Ishikawa (cell line): ENCODE measurements at regions not wholly inside any gene's neighbourhood (a gene's known extent, or its start where the extent isn't known, plus 50 kb on each side); places are given as distances from the start of the nearest gene placed in this dataset.

Experiments
- CEBPB ChIP-seq: IDR thresholded peaks from 2 replicates; pipeline ENCODE4 v1.6.1; 2012
- CREB1 ChIP-seq: IDR thresholded peaks from 2 replicates; pipeline ENCODE4 v1.6.1; 2012; ENCODE audit warnings: low read depth
- EP300 ChIP-seq: IDR thresholded peaks from 2 replicates; pipeline ENCODE4 v1.6.1; 2012; ENCODE audit warnings: borderline replicate concordance
- NFIC ChIP-seq: IDR thresholded peaks from 2 replicates; pipeline ENCODE4 v1.6.1; 2012
- RAD21 ChIP-seq: IDR thresholded peaks from 2 replicates; pipeline ENCODE4 v1.6.1; 2012; ENCODE audit warnings: low read depth
- REST ChIP-seq: IDR thresholded peaks from 2 replicates; pipeline ENCODE4 v1.6.1; 2012; ENCODE audit warnings: low read depth, mild to moderate bottlenecking
- TAF1 ChIP-seq: IDR thresholded peaks from 2 replicates; pipeline ENCODE4 v1.6.1; 2012; ENCODE audit warnings: low read depth, mild to moderate bottlenecking
- YY1 ChIP-seq: IDR thresholded peaks from 2 replicates; pipeline ENCODE4 v1.6.1; 2012; ENCODE audit warnings: low read depth
- ZBTB7A ChIP-seq: IDR thresholded peaks from 2 replicates; pipeline ENCODE4 v1.6.1; 2012; ENCODE audit warnings: low read depth

- no peak for TF ChIP-seq RAD21
- no peak for TF ChIP-seq REST
- no peak for TF ChIP-seq EP300
- TF ChIP-seq CREB1 = no peak
- no peak for TF ChIP-seq NFIC
- TF ChIP-seq YY1 = no peak
- TF ChIP-seq ZBTB7A = no peak
- TF ChIP-seq CEBPB = no peak
- TF ChIP-seq TAF1 = no peak
Observed at GRCh38 chr4:137700751-137701150, 168.5 kb upstream of the PCDH18 start.
